SKM-1 (cell line): ENCODE measurements at regions not wholly inside any gene's neighbourhood (a gene's known extent, or its start where the extent isn't known, plus 50 kb on each side); places are given as distances from the start of the nearest gene placed in this dataset.
"Not testable (repeated sequence)": the region's sequence is repeated elsewhere in the genome, so short reads cannot be mapped to it uniquely, and the experiment has no call there.

Source experiments
- DNase-seq: peaks from one replicate; lab custom pipeline; 2025; ENCODE audit not compliant: unreplicated experiment; lab: John Stamatoyannopoulos, UW

GRCh38 chr20:55540486-55540885 is 464.8 kb downstream of the CBLN4 start:
- DNase-seq, result no peak

GRCh38 chr20:55540013-55540412 is 465.3 kb downstream of the CBLN4 start:
- DNase-seq, result no peak

- DNase-seq, result no peak
Observed at GRCh38 chr20:55538261-55538908, 466.9 kb downstream of the CBLN4 start.

GRCh38 chr20:55535366-55535765 is 470.0 kb downstream of the CBLN4 start:
- no peak for DNase-seq

- no peak for DNase-seq
Observed at GRCh38 chr20:55533632-55534031, 471.7 kb downstream of the CBLN4 start.

GRCh38 chr20:55530763-55531162 is 474.6 kb downstream of the CBLN4 start:
- DNase-seq, result no peak

- no peak for DNase-seq
Observed at GRCh38 chr20:55528482-55528881, 476.8 kb downstream of the CBLN4 start.

- no peak for DNase-seq
Observed at GRCh38 chr20:55522296-55522815, 483.0 kb downstream of the CBLN4 start.

GRCh38 chr20:55517584-55517983 is 487.7 kb downstream of the CBLN4 start:
- not testable (repeated sequence) for DNase-seq

- DNase-seq, result no peak
Observed at GRCh38 chr20:55515832-55516231, 489.5 kb downstream of the CBLN4 start.

- no peak for DNase-seq
Observed at GRCh38 chr20:55514531-55514930, 490.8 kb downstream of the CBLN4 start.

- DNase-seq, result no peak
Observed at GRCh38 chr20:55513954-55514353, 491.4 kb downstream of the CBLN4 start.

GRCh38 chr20:55500130-55500529 is 505.2 kb downstream of the CBLN4 start:
- DNase-seq, result no peak

GRCh38 chr20:55488593-55488992 is 516.7 kb downstream of the CBLN4 start:
- DNase-seq, result no peak

GRCh38 chr20:55478724-55479450 is 526.4 kb downstream of the CBLN4 start:
- DNase-seq, result no peak

GRCh38 chr20:55472704-55473103 is 532.6 kb downstream of the CBLN4 start:
- DNase-seq, result no peak

- DNase-seq, result no peak
Observed at GRCh38 chr20:55471052-55472006, 534.0 kb downstream of the CBLN4 start.

GRCh38 chr20:55469074-55469473 is 536.2 kb downstream of the CBLN4 start:
- DNase-seq, result no peak

- DNase-seq, result no peak
Observed at GRCh38 chr20:55461519-55461918, 543.8 kb downstream of the CBLN4 start.

- DNase-seq, result no peak
Observed at GRCh38 chr20:55456316-55456940, 548.9 kb downstream of the CBLN4 start.

- no peak for DNase-seq
Observed at GRCh38 chr20:55449091-55449490, 556.2 kb downstream of the CBLN4 start.
